ENCODE measurements at regions not wholly inside any gene's neighbourhood (a gene's known extent, or its start where the extent isn't known, plus 50 kb on each side); places are given as distances from the start of the nearest gene placed in this dataset.

DNA sequence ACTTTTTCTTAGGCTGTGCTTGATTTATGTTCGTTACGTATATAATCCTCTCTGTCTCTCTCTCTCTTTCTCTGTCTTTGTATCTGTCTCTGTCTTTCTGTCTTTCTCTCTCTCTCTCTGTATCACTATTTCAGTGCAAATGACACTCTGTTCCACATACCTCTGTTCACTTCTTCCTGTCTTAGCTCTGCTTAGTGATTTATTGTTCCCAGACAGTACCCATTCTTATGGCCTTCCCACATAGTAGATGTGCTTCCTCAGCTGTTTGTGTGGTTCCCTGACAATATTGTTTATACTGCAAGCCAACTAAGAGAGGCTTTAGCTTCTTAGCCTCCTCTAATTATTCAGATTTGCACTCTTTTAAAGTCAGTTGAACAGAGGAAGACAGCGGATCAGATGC is 1244.2 kb downstream of the DIAPH3 start:
- Histone ChIP-seq H3K9me3 (no peaks in the 10 kb centered on the region), H3K4me3 (no peak overlapping the region), H3K4me1 (ENCODE audit: control insufficient read depth in 1 of 2, low read depth in 2 of 2) (no peaks in the 10 kb centered on the region), H3K27ac (no peak overlapping the region), H3K27me3 (replicated peaks; ENCODE audit: insufficient read depth) (no peaks in the 10 kb centered on the region), H3K36me3 (no peaks in the 10 kb centered on the region)
- TF ChIP-seq, protein P1, sequence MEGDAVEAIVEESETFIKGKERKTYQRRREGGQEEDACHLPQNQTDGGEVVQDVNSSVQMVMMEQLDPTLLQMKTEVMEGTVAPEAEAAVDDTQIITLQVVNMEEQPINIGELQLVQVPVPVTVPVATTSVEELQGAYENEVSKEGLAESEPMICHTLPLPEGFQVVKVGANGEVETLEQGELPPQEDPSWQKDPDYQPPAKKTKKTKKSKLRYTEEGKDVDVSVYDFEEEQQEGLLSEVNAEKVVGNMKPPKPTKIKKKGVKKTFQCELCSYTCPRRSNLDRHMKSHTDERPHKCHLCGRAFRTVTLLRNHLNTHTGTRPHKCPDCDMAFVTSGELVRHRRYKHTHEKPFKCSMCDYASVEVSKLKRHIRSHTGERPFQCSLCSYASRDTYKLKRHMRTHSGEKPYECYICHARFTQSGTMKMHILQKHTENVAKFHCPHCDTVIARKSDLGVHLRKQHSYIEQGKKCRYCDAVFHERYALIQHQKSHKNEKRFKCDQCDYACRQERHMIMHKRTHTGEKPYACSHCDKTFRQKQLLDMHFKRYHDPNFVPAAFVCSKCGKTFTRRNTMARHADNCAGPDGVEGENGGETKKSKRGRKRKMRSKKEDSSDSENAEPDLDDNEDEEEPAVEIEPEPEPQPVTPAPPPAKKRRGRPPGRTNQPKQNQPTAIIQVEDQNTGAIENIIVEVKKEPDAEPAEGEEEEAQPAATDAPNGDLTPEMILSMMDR (IDR thresholded peaks at IDR 0.05) = no peak
- DNase-seq (ENCODE audit: low spot score) = no peak
- ATAC-seq (ENCODE audit: insufficient number of reproducible peaks, low FRiP score, low read depth) = no peak

DNA sequence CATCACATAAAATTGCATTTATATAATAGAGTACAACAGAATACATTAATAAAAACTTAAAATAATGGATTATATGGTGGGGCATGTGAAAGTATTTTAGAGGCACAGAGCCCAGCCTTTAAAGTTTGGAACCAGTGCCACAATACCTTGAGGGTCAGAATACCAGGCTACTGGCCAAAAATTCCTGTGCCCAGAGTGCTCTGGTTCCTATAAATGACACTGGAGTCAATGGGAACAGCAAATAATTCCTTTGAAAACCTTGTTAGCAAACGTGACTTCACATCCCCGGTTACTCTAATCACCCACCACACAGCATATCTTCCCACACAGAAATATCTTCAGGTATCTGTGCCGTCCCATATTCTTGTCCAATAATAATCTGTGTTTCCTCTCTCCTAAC is 1242.6 kb downstream of the DIAPH3 start:
- Histone ChIP-seq H3K27me3 (replicated peaks; ENCODE audit: insufficient read depth) (no peaks in the 10 kb centered on the region), H3K27ac (no peak overlapping the region), H3K9me3 (no peaks in the 10 kb centered on the region), H3K36me3 (no peaks in the 10 kb centered on the region), H3K4me3 (no peak overlapping the region), H3K4me1 (ENCODE audit: control insufficient read depth in 1 of 2, low read depth in 2 of 2) (no peaks in the 10 kb centered on the region)
- DNase-seq (ENCODE audit: low spot score) (no peak), ATAC-seq (ENCODE audit: insufficient number of reproducible peaks, low FRiP score, low read depth) (no peak)
- TF ChIP-seq, protein P1 (IDR thresholded peaks at IDR 0.05) = no peak

DNA sequence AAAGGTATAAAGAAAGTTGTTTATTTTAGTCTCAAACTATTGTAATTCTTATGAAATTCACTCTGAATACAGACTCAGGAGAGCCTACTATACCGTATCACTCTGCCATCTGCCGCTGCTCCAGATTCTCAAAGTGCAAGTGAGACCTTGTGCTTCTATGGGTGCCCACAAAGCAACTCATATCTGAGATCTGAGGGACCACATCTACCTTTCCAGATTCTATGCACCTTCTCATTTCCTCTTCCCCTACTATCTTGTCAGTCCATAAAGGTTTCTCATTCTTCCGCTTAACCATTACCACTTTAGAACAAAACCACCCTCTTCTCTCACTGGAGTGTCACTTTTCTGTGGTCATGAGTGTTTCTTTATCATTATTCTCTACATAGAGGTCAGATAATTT is 1236.9 kb downstream of the DIAPH3 start:
- Histone ChIP-seq H3K4me1 (ENCODE audit: control insufficient read depth in 1 of 2, low read depth in 2 of 2) (no peaks in the 10 kb centered on the region), H3K27me3 (replicated peaks; ENCODE audit: insufficient read depth) (no peaks in the 10 kb centered on the region), H3K4me3 (no peak overlapping the region), H3K36me3 (no peaks in the 10 kb centered on the region), H3K9me3 (no peaks in the 10 kb centered on the region), H3K27ac (no peak overlapping the region)
- ATAC-seq (ENCODE audit: insufficient number of reproducible peaks, low FRiP score, low read depth) = no peak
- no peak for DNase-seq (ENCODE audit: low spot score)
- TF ChIP-seq, protein P1 (IDR thresholded peaks at IDR 0.05) = no peak

DNA sequence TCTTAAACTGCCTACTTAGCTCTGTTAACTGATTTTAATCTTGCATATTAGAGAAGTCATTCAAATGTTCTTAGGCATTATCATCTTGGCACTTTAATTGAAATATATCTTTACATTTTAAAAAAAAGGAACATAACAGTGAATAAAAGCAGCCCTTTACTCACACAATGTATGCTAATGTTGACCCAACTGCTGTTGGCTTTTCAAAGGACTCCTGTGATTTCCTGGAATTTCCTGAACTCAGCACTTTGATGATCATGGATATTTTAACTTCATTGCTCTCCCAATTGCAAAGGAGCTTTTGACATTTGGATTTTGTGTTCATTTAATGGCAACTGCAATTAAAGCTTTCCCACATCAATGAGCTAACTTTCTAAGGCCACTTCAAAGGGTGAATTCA is 1230.3 kb downstream of the DIAPH3 start:
- H3K9me3 ChIP-seq = no peaks in the 10 kb centered on the region
- H3K4me3 ChIP-seq = no peak overlapping the region
- DNase-seq (ENCODE audit: low spot score) (no peak), ATAC-seq (ENCODE audit: insufficient number of reproducible peaks, low FRiP score, low read depth) (no peak)
- H3K27ac ChIP-seq = no peak overlapping the region
- TF ChIP-seq, protein P1 (IDR thresholded peaks at IDR 0.05) = no peak
- no peaks in the 10 kb centered on the region for H3K36me3 ChIP-seq
- H3K27me3 ChIP-seq (replicated peaks; ENCODE audit: insufficient read depth) = no peaks in the 10 kb centered on the region
- H3K4me1 ChIP-seq (ENCODE audit: control insufficient read depth in 1 of 2, low read depth in 2 of 2) = no peaks in the 10 kb centered on the region

DNA sequence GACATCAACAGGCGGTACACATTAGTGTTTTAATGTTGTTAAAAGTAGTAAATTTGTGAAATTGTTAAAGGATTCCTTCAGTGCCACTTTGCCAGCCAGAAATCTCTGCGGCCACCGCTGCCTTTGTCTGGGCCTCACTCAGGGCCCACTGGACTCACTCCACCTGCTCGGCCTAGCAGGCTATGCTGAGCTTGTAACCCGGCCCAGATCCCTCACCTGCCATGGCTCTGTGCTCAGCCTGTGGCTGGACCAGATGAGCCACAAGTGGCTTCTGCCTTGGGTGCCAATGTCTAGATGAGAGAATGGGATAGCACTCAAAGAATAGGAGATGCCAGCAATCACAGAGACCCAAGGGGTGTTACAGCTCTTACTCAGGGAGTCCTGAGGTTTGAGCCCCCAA is 1228.0 kb downstream of the DIAPH3 start:
- DNase-seq (ENCODE audit: low spot score) = no peak
- no peaks in the 10 kb centered on the region for H3K4me1 ChIP-seq (ENCODE audit: control insufficient read depth in 1 of 2, low read depth in 2 of 2)
- ATAC-seq (ENCODE audit: insufficient number of reproducible peaks, low FRiP score, low read depth) = no peak
- TF ChIP-seq, protein P1 (IDR thresholded peaks at IDR 0.05) = no peak
- no peaks in the 10 kb centered on the region for H3K27me3 ChIP-seq (replicated peaks; ENCODE audit: insufficient read depth)
- H3K36me3 ChIP-seq = no peaks in the 10 kb centered on the region
- no peaks in the 10 kb centered on the region for H3K9me3 ChIP-seq
- no peak overlapping the region for H3K4me3 ChIP-seq
- no peak overlapping the region for H3K27ac ChIP-seq

All from thoracic aorta (tissue), 2 donors.